ENCODE measurements at regions not wholly inside any gene's neighbourhood (a gene's known extent, or its start where the extent isn't known, plus 50 kb on each side); places are given as distances from the start of the nearest gene placed in this dataset.

DNA sequence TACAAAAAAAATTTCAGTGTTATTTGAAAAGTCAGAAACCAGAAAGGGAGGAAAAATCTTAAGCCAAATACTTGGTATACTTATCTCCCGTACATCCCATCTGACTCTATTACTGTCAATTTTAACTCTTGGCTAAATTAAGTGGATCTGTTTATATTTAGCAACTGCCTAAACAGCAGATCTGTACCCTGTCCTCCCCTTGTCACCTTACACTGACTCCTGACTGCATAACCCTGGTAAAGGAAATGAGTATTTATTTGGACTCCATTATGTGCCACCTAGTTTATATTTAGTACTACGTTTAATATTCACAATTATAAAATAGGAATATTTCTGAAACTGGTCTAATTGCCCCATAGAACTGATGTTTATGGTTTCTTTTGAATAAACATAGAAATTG, 730.2 kb upstream of the GJE1 start (continued):
- TF ChIP-seq, protein P1, sequence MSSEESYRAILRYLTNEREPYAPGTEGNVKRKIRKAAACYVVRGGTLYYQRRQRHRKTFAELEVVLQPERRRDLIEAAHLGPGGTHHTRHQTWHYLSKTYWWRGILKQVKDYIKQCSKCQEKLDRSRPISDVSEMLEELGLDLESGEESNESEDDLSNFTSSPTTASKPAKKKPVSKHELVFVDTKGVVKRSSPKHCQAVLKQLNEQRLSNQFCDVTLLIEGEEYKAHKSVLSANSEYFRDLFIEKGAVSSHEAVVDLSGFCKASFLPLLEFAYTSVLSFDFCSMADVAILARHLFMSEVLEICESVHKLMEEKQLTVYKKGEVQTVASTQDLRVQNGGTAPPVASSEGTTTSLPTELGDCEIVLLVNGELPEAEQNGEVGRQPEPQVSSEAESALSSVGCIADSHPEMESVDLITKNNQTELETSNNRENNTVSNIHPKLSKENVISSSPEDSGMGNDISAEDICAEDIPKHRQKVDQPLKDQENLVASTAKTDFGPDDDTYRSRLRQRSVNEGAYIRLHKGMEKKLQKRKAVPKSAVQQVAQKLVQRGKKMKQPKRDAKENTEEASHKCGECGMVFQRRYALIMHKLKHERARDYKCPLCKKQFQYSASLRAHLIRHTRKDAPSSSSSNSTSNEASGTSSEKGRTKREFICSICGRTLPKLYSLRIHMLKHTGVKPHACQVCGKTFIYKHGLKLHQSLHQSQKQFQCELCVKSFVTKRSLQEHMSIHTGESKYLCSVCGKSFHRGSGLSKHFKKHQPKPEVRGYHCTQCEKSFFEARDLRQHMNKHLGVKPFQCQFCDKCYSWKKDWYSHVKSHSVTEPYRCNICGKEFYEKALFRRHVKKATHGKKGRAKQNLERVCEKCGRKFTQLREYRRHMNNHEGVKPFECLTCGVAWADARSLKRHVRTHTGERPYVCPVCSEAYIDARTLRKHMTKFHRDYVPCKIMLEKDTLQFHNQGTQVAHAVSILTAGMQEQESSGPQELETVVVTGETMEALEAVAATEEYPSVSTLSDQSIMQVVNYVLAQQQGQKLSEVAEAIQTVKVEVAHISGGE (CRISPR knock-in tag; IDR thresholded peaks at IDR 0.05) = no peak
- TF ChIP-seq ZEB2 (IDR thresholded peaks at IDR 0.05) = no peak
- TF ChIP-seq, protein P2, sequence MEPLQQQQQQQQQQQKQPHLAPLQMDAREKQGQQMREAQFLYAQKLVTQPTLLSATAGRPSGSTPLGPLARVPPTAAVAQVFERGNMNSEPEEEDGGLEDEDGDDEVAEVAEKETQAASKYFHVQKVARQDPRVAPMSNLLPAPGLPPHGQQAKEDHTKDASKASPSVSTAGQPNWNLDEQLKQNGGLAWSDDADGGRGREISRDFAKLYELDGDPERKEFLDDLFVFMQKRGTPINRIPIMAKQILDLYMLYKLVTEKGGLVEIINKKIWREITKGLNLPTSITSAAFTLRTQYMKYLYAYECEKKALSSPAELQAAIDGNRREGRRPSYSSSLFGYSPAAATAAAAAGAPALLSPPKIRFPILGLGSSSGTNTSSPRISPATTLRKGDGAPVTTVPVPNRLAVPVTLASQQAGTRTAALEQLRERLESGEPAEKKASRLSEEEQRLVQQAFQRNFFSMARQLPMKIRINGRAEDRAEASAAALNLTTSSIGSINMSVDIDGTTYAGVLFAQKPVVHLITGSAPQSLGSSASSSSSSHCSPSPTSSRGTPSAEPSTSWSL (CRISPR knock-in tag; IDR thresholded peaks at IDR 0.05; ENCODE audit: borderline replicate concordance) = no peak
- TF ChIP-seq POLR2B (IDR thresholded peaks at IDR 0.05; ENCODE audit: low read depth, partially characterized antibody) = no peak
- no peak for TF ChIP-seq RAD51 (IDR thresholded peaks at IDR 0.05; ENCODE audit: borderline replicate concordance, low read depth)

DNA sequence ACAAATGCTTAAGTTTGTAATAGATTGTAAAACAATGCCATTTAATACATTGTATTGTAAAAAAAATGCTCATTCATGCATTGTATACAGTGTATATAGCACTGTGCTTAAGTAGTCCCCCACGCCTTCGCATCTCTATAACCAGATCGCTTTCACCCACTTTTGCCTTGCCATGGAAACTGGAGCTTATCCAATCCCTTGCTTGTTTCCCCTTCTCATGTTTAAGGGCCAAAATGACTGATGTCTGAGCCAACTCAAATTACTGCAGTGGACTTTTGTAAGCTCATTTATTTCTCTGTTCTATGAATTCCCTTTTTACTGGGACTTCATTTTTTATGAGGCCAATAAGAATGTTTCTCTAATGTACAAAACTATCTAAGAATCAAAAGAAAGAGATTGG, 730.9 kb upstream of the GJE1 start:
- no peak for ATAC-seq
- no peaks in the 10 kb centered on the region; the same call in 1 of the 2 replicates for H3K9me3 ChIP-seq (replicated peaks; ENCODE audit: control insufficient read depth, insufficient read depth, low read depth, low read length)
- intact Hi-C loops (cut with micrococcal nuclease) = no loop called here
- ChIA-PET CTCF (ENCODE audit: low intra/inter-chr PET ratio) (no interaction called here), POLR2A (no interaction called here)
- no peak for DNase-seq (ENCODE audit: extremely low read depth in 1 of 4, low spot score in 3 of 4)
- H3K4me3 ChIP-seq = no peak overlapping the region
- no peaks in the 10 kb centered on the region for H3K4me1 ChIP-seq (replicated peaks in 1 of 2; ENCODE audit: control insufficient read depth in 2 of 2, insufficient read depth in 2 of 2, low read length in 2 of 2)
- H2AFZ ChIP-seq (ENCODE audit: low read depth, low read length) = no peak overlapping the region
- H4K20me1 ChIP-seq (replicated peaks; ENCODE audit: control insufficient read depth, insufficient read depth, low read length) = no peaks in the 10 kb centered on the region
- in situ Hi-C loops (cut with MboI) = no loop called here
- no peaks in the 10 kb centered on the region for H3K36me3 ChIP-seq (ENCODE audit: control insufficient read depth, insufficient read depth, low read length)
- no peak overlapping the region for H3K4me2 ChIP-seq (ENCODE audit: insufficient read depth, low read length)
- BruUV-seq (replicated peaks) = no TSS peak
- H3K79me2 ChIP-seq (ENCODE audit: control insufficient read depth, insufficient read depth, low read length) = no peaks in the 10 kb centered on the region
- H3K9ac ChIP-seq (ENCODE audit: insufficient read depth in 1 of 2, low read depth in 2 of 2, low read length in 2 of 2) = no peak overlapping the region
- WGBS (ENCODE audit: insufficient coverage, low coverage, missing lambda C conversion rate) = 8% methylated on average over 3 of the region's 3 CpGs
- no peak overlapping the region for H3K27ac ChIP-seq (ENCODE audit: extremely low read depth, low read depth, low read length)
- no peaks in the 10 kb centered on the region for H3K9me1 ChIP-seq (ENCODE audit: control insufficient read depth, insufficient read depth, low read length)
- no peaks in the 10 kb centered on the region for H3K27me3 ChIP-seq (ENCODE audit: control insufficient read depth in 2 of 2, insufficient read depth in 2 of 2, low read length in 2 of 2)
- FAIRE-seq = no peak
- TF ChIP-seq, protein P3, sequence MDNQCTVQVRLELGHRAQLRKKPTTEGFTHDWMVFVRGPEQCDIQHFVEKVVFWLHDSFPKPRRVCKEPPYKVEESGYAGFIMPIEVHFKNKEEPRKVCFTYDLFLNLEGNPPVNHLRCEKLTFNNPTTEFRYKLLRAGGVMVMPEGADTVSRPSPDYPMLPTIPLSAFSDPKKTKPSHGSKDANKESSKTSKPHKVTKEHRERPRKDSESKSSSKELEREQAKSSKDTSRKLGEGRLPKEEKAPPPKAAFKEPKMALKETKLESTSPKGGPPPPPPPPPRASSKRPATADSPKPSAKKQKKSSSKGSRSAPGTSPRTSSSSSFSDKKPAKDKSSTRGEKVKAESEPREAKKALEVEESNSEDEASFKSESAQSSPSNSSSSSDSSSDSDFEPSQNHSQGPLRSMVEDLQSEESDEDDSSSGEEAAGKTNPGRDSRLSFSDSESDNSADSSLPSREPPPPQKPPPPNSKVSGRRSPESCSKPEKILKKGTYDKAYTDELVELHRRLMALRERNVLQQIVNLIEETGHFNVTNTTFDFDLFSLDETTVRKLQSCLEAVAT (IDR thresholded peaks at IDR 0.05) = no peak
- TF ChIP-seq NCOA4 (IDR thresholded peaks at IDR 0.05; ENCODE audit: partially characterized antibody) (no peak), ETS2 (tag; IDR thresholded peaks at IDR 0.05; ENCODE audit: borderline replicate concordance, poor library complexity, severe bottlenecking) (no peak), ZNF41 (CRISPR knock-in tag; conservative IDR thresholded peaks at IDR 0.05) (no peak), RBM22 (IDR thresholded peaks at IDR 0.05; ENCODE audit: low read depth, low read length, poor library complexity, severe bottlenecking) (no peak)
- TF ChIP-seq, protein P4, sequence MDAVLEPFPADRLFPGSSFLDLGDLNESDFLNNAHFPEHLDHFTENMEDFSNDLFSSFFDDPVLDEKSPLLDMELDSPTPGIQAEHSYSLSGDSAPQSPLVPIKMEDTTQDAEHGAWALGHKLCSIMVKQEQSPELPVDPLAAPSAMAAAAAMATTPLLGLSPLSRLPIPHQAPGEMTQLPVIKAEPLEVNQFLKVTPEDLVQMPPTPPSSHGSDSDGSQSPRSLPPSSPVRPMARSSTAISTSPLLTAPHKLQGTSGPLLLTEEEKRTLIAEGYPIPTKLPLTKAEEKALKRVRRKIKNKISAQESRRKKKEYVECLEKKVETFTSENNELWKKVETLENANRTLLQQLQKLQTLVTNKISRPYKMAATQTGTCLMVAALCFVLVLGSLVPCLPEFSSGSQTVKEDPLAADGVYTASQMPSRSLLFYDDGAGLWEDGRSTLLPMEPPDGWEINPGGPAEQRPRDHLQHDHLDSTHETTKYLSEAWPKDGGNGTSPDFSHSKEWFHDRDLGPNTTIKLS (IDR thresholded peaks at IDR 0.05; ENCODE audit: borderline replicate concordance, low read depth) = no peak

Data from K562 (cell line).